HL-60/S4 treated with retinoic acid at 250 ng/mL for 4 days and 3 days (cell line): ENCODE measurements at regions not wholly inside any gene's neighbourhood (a gene's known extent, or its start where the extent isn't known, plus 50 kb on each side); places are given as distances from the start of the nearest gene placed in this dataset.

ENCODE experiments used
- in situ Hi-C: fragments of 300-500 bp; cut with MboI; formaldehyde crosslinking; loops from 2 replicates; pipeline ENCODE4 v1.7.0; 2022; ENCODE audit warnings: low sequenced_read_pairs

DNA sequence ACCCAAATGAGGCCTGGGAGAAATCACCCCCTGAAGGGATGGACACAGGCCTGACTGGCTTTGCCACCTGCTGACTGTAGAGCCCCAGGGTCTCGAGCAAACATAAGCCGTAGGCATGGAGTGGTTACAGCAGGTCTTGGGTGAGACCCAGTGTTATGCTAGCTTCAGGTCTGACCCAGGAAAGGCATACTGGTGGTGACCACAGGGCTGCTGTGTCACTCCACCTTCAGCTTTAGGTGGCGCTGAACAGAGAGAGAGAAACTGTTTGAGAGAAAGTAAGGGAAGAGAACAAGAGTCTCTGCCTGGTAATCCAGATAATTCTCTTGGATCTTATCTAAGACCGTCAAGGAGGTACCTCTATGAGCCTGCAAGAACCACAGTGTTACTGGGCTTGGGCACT lies 1544.2 kb upstream of the TMEFF2 start:
- in situ Hi-C loops, result no loop called here

- in situ Hi-C loops, result no loop called here
Measured at GRCh38 chr2:193712912-193713311, 1518.2 kb upstream of the TMEFF2 start.

- in situ Hi-C loops, result no loop called here
Measured at GRCh38 chr2:193703411-193703810, 1508.7 kb upstream of the TMEFF2 start.

GRCh38 chr2:193701484-193701883 lies 1506.8 kb upstream of the TMEFF2 start:
- in situ Hi-C loops, result no loop called here

DNA sequence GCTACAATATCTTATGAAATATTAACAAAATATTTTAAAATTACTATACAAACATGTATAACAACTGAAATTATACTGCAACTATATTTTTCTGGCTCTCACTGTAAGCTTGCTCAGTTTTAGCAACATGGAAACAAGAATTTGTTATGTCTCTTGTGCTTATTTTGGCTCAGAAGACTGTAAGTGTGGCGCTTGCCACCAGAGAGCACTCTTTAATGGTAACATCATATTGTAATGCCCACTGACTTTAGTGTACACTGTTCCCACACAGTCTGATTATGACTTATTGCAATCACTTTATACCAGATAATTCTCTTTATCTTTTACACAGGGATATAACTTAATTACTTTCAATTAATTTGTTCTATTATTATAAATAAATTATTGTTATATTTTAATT lies 1500.6 kb upstream of the TMEFF2 start:
- in situ Hi-C loops, result no loop called here

DNA sequence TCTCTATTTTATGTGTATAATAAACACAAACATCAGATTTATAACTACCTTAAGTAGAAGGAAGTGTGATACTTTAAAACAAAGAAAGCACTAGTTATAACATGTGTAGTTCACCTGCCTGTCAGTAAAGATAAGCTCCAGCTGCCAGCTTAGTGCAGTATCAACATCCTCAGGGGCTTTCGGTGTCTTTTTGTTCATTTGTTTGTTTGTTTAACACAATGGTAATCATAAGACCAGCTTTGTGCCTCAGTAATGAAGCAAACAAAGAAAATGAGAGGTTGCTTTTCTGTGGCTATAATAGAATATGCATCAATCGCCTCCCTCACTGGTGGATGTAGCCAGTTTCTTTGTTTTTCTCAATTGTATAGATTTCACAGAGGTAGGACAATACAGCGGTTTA lies 1499.0 kb upstream of the TMEFF2 start:
- in situ Hi-C loops, result no loop called here

DNA sequence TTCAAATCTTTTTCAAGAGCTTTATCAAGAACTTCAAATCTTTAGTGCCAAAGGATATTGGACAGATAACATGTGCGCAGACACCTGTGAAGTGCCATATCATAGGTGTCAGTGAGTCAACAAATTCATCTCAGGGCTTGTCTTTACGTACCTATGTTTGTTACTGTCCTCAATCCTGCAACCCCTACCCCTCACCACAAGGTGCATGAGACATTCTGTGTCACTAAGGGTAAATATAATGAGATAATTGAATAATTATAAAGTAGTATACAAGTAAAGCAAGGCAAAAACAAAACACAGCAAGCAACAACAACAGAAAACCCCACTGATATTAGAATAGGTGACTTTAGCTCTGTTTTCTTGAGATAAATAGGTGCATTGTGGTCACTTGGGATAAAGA lies 1495.8 kb upstream of the TMEFF2 start:
- in situ Hi-C loops, result no loop called here

DNA sequence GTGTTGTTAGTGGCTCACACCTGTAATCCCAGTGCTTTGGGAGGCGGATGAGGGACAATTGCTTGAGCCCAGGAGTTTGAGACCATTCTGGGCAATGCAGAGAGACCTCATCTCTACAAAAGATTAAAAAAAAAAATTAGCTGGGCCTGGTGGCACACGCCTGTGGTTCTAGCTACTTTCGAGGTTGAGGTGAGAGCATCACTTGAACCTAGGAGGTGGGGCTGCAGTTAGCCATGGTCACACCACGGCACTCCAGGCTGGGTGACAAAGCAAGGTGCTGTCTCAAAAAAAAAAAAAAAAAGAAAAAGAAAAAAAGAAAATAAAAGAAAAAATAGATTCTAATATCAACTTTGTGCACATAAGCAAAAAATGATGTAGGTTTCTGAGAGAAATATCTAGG lies 1492.5 kb upstream of the TMEFF2 start:
- in situ Hi-C loops, result no loop called here

DNA sequence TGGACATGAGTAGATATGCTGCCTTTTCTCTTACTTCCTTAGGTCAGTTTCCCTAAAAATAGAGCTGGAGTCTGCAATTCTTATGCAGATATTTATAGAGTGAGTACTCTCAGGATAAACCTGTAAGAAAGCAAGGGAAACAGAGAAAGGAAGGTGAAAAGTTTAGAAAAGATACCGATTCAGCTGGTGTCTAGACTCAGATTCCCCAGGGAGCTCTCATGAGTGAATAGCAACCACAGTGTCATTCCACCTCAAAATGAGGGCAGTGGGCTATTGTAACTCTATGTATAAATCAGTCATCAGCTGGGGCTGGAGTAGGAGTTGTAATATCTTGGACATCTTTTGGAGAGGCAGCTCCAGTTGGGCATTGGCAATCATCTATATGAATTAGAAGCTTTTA lies 1485.1 kb upstream of the TMEFF2 start:
- in situ Hi-C loops, result no loop called here

GRCh38 chr2:193670478-193670877 lies 1475.7 kb upstream of the TMEFF2 start:
- in situ Hi-C loops, result no loop called here

GRCh38 chr2:193668557-193669323 lies 1474.0 kb upstream of the TMEFF2 start:
- in situ Hi-C loops, result no loop called here

GRCh38 chr2:193627927-193628272 lies 1433.2 kb upstream of the TMEFF2 start:
- in situ Hi-C loops, result no loop called here

DNA sequence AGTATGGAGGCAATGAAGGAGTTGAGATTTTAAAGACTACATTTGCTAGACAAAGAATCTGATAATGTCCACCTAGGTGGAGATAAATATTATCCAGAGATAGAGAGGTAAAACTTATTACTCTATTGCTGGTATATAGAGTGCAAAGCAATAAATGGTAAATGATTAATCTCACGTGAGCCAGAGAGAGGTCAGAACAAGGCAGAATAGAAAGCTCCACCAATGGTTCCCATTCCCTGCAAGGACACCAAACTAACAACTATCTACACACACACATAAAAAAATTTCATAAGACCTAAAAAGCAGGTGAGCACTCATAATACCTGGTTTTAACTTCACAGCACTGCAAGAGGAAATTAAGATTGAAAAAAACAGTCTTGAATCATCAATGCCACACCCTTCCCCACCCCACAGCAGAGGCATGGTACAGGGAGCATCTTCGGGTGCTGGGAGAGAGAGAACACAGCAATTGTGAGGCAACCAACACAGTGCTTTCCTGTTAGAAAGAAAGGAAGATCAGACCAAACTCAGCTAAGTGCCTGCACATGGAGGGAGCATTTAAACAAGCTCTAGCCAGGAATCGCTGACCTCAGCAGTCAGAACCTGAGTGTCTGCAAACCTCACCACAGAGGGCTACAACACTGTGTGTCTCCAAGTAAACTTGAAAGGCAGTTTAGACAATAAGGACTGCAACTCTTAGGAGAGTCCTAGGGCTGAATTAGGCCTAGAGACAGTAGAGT lies 1432.6 kb upstream of the TMEFF2 start:
- in situ Hi-C loops, result no loop called here

- in situ Hi-C loops, result no loop called here
Measured at GRCh38 chr2:193608451-193608850, 1413.7 kb upstream of the TMEFF2 start.

- in situ Hi-C loops, result no loop called here
Measured at GRCh38 chr2:193590831-193591230, 1396.1 kb upstream of the TMEFF2 start.

DNA sequence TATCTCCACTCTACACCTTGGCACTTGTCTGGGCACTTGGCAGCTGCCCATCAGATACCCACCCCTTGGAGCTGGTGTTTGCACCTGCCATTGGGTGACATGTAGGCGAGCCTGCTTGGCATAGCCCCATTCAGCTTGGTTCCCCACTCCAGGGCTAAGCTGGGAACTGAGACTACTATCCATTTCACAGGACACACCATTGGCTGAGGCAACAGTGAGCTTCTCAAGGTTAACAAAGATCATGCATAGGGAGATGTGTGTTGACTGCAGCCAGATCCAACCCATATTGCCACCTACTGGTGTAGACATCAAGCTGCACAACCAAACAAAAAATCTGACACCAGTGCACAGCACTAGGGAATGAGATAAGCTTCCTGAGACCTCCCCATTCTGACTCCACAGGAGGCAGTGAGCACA lies 1389.8 kb upstream of the TMEFF2 start:
- in situ Hi-C loops, result no loop called here

DNA sequence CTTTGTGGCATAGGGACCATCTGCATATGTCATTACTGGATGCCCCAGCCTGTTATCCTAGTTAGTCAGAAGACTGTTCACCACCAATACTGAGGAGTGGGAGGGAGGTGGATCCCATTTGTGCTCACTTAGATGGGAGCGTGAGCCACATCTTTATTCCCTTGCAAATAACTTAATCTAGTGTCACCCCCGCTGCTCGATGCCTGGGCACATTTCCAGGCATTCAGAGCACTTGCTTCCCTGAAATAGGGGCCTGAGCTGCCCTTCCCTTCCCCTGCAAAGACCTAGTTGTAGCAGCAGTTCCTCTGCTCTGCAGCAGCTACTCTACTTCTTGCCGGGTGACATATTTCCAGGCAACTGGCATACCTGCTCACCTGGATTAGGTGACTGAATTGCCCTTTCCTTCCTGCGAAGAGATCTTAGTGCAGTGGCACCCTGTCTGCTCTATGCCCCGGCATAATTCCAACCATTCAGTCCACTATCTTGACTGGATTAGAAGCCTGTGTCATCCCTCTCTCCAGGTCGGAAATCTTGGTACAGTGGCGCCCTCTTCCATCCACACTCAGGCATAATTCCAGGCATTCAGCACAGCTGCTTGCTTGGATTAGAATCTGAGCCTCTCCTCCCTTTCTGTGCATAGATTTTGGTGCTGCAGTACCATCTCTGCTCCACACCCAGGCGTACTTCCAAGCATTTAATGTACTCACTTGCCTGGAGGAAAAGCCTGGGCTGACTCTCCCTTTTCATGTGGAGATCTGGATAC lies 1389.1 kb upstream of the TMEFF2 start:
- in situ Hi-C loops, result no loop called here

DNA sequence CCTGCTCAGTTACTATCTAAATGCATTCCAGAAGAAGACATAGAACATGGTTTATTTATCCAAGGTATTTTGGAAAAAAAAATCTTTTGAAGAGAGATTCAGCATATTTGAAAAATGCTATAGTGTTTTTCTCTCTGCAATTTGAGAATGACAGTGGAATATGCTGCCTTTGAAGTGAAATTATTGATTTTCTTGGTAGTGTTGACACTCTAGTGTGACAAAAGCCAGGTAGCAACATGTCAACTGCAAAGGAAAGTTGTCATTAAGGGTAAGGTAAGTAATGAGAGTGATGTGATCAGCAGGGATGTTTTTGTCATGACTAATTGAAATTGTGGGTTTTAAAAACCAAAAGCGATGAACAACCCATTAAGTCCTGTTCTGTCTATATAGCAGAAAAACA lies 1387.1 kb upstream of the TMEFF2 start:
- in situ Hi-C loops, result no loop called here

DNA sequence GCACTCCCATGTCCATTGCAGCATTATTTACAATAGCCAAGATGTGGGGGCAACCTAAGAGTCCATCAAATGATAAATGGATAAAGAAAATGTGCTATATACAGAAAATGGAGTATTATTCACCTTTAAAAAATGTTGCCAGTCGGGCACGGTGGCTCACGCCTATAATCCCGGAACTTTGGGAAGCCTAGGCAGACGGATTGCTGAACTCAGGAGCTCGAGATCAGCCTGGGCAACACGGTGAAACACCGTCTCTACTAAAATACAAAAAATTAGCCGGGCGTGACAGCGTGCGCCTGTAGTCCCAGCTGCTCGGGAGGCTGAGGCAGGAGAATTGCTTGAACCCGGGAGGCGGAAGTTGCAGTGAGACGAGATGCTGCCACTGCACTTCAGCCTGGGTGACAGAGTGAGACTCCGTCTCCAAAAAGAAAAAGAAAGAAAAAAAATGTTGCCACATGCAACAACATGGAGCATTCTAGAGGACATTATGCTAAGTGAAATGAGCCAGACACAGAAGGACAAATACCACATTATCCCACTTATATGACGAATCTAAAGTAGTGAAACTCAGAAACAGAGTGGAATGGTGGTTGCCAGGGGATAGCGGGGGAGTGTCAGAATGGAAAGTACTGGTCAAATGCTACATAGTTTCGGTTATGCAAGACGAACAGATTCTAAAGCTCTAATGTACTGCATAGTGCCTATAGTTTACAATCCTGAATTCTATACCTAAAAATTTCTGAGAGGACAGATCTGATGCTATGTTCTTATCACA lies 1385.6 kb upstream of the TMEFF2 start:
- in situ Hi-C loops, result no loop called here

DNA sequence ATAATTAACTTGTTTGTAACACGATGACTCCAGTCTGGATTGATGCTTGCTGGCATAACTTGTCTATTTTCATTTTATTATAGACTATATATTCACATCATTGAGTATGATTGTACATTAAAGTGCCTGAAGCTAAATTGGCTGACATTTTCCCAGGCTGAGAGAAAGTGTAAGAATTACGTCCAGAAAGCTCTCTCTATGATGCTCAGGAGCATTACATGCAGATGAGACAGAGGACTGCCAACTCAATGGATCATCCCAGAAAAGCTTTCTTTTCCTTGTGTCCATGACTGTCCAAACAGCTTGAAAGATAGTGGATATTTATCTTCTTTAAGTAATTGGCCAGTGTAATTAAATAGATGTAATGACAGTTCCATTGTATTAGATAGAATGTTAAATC lies 1372.2 kb upstream of the TMEFF2 start:
- in situ Hi-C loops, result no loop called here

DNA sequence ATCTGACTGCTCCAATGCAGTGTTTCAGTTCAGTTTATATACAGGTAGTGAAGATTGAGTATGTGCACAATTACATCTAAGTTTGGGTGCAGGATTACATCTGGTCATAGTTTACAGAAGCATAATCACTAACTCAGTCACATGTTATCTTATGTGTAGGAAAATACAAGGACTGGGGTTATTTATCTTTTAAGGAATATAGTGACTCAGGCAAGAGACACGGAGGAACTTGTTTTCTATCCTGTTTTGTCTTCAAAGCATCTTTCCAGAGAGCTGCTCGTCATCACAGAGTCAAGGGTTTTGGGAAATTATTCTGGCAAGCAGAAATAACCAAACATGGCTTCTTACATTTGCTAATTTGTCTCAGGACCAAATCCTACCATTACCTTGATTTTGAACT lies 1371.5 kb upstream of the TMEFF2 start:
- in situ Hi-C loops, result no loop called here
